ENCODE measurements at regions not wholly inside any gene's neighbourhood (a gene's known extent, or its start where the extent isn't known, plus 50 kb on each side); places are given as distances from the start of the nearest gene placed in this dataset.

- H3K9ac ChIP-seq (ENCODE audit: low read depth, low read length, poor library complexity, severe bottlenecking) = no peak overlapping the region
- H3K4me2 ChIP-seq (ENCODE audit: low read depth, low read length, poor library complexity, severe bottlenecking) = no peak overlapping the region
These were observed 546.9 kb downstream of the MATN1 start for GRCh38 chr1:30176477-30176876.

GRCh38 chr1:30174499-30174898 lies 548.9 kb downstream of the MATN1 start:
- no peaks in the 10 kb centered on the region for H3K36me3 ChIP-seq (ENCODE audit: insufficient read depth, low read length)
- H2AFZ ChIP-seq (ENCODE audit: low read length) = no peak overlapping the region
- H3K9me3 ChIP-seq (ENCODE audit: insufficient read depth, low read depth, low read length) = no peaks in the 10 kb centered on the region
- no peaks in the 10 kb centered on the region for H3K9me2 ChIP-seq (replicated peaks; ENCODE audit: low read depth, low read length)
- H3F3A ChIP-seq (ENCODE audit: low read depth) = no peaks in the 10 kb centered on the region
- H4K20me1 ChIP-seq (ENCODE audit: insufficient read depth, low read length, poor library complexity, severe bottlenecking) = no peaks in the 10 kb centered on the region
- H3K4me3 ChIP-seq (ENCODE audit: low read length, poor library complexity, severe bottlenecking) = no peak overlapping the region
- H3K79me2 ChIP-seq (ENCODE audit: insufficient read depth, low read length) = no peaks in the 10 kb centered on the region
- H3K27me3 ChIP-seq (ENCODE audit: insufficient read depth, low read length, poor library complexity, severe bottlenecking) = no peaks in the 10 kb centered on the region
- no peak overlapping the region for H3K4me2 ChIP-seq (ENCODE audit: low read depth, low read length, poor library complexity, severe bottlenecking)
- no peaks in the 10 kb centered on the region for H3K4me1 ChIP-seq (ENCODE audit: insufficient read depth, low read length, poor library complexity, severe bottlenecking)
- TF ChIP-seq CTCF (conservative IDR thresholded peaks at IDR 0.05; ENCODE audit: low read length) = no peak
- no peak for TF ChIP-seq EZH2phosphoT487 (IDR thresholded peaks at IDR 0.05; ENCODE audit: borderline replicate concordance)
- H3K9ac ChIP-seq (ENCODE audit: low read depth, low read length, poor library complexity, severe bottlenecking) = no peak overlapping the region

More at GRCh38 chr1:30176477-30176876, 546.9 kb downstream of the MATN1 start:
- Histone ChIP-seq H3K79me2 (ENCODE audit: insufficient read depth, low read length) (no peaks in the 10 kb centered on the region), H4K20me1 (ENCODE audit: insufficient read depth, low read length, poor library complexity, severe bottlenecking) (no peaks in the 10 kb centered on the region), H2AFZ (ENCODE audit: low read length) (no peak overlapping the region), H3K9me3 (ENCODE audit: insufficient read depth, low read depth, low read length) (no peaks in the 10 kb centered on the region), H3K9me2 (replicated peaks; ENCODE audit: low read depth, low read length) (no peaks in the 10 kb centered on the region), H3K36me3 (ENCODE audit: insufficient read depth, low read length) (no peaks in the 10 kb centered on the region), H3F3A (ENCODE audit: low read depth) (no peaks in the 10 kb centered on the region), H3K4me3 (ENCODE audit: low read length, poor library complexity, severe bottlenecking) (no peak overlapping the region), H3K4me1 (ENCODE audit: insufficient read depth, low read length, poor library complexity, severe bottlenecking) (no peaks in the 10 kb centered on the region), H3K27me3 (ENCODE audit: insufficient read depth, low read length, poor library complexity, severe bottlenecking) (no peaks in the 10 kb centered on the region)
- TF ChIP-seq EZH2phosphoT487 (IDR thresholded peaks at IDR 0.05; ENCODE audit: borderline replicate concordance) = no peak
- no peak for TF ChIP-seq CTCF (conservative IDR thresholded peaks at IDR 0.05; ENCODE audit: low read length)

DNA sequence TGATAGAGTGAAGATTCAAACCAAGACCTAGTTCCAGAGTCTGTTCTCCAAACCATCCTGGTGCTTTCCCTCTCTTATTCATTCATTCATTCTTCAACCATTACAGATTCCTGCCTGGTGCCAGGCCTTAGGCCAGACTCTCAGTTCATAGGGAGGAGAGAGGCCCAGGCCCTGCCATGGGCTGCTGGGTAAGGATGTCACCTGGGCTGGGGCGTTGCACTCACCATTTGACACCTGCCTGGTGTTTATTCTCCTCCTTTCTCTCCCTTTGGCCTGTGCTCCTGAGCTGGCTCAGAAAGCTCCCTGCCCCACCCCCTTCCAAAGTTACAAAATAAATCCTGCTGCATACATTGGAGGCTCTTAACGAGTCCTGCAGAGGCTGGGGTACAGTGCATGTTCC lies 549.8 kb downstream of the MATN1 start:
- no peaks in the 10 kb centered on the region for H3F3A ChIP-seq (ENCODE audit: low read depth)
- H3K9ac ChIP-seq (ENCODE audit: low read depth, low read length, poor library complexity, severe bottlenecking) = no peak overlapping the region
- H3K9me3 ChIP-seq (ENCODE audit: insufficient read depth, low read depth, low read length) = no peaks in the 10 kb centered on the region
- H3K4me2 ChIP-seq (ENCODE audit: low read depth, low read length, poor library complexity, severe bottlenecking) = no peak overlapping the region
- H3K4me1 ChIP-seq (ENCODE audit: insufficient read depth, low read length, poor library complexity, severe bottlenecking) = no peaks in the 10 kb centered on the region
- H3K27me3 ChIP-seq (ENCODE audit: insufficient read depth, low read length, poor library complexity, severe bottlenecking) = no peaks in the 10 kb centered on the region
- H3K36me3 ChIP-seq (ENCODE audit: insufficient read depth, low read length) = no peaks in the 10 kb centered on the region
- H4K20me1 ChIP-seq (ENCODE audit: insufficient read depth, low read length, poor library complexity, severe bottlenecking) = no peaks in the 10 kb centered on the region
- TF ChIP-seq CTCF (conservative IDR thresholded peaks at IDR 0.05; ENCODE audit: low read length) = no peak
- no peak overlapping the region for H2AFZ ChIP-seq (ENCODE audit: low read length)
- no peaks in the 10 kb centered on the region for H3K9me2 ChIP-seq (replicated peaks; ENCODE audit: low read depth, low read length)
- no peak overlapping the region for H3K4me3 ChIP-seq (ENCODE audit: low read length, poor library complexity, severe bottlenecking)
- no peaks in the 10 kb centered on the region for H3K79me2 ChIP-seq (ENCODE audit: insufficient read depth, low read length)
